Upper lobe of left lung (tissue), 4 donors: ENCODE measurements at regions not wholly inside any gene's neighbourhood (a gene's known extent, or its start where the extent isn't known, plus 50 kb on each side); places are given as distances from the start of the nearest gene placed in this dataset.

Experiments used
- POLR2A ChIP-seq, 4 donors: fragments of 450-650 bp; IDR thresholded peaks; one replicate each; pipeline ENCODE4 v1.5.1; 2016 to 2017; ENCODE audit warnings: antibody characterized with exemption in 4 of 4, mild to moderate bottlenecking in 2 of 4
- TF ChIP-seq, protein P1 (sequence below), 6 experiments: fragments of 450-650 bp in 4 of 6; fragments of 200-600 bp in 2 of 6; sonication (generic) in 2 of 6; IDR thresholded peaks; one replicate each; pipeline ENCODE4 v1.5.1; 2016 to 2019; ENCODE audit warnings: antibody characterized with exemption in 6 of 6

DNA sequence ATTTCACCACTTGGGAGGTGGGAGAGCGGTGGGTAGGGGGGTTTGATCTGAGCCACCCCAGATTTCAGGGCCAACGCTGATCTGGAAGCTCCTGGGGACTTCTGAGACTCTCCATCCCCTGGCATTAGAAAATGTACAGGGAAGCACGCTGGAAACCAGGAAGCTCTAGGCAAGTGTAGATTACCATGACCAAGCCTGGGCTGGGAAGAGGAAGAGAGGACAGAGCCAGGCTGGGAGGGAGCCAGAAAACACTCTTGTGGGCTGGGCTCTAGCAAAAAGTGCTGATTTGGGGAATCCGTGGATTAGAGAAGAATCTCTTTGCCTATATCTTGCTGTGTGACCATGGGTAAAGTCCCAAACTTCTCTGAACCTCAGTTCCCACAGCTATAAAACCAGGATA, 236.7 kb downstream of the BCL11B start:
- TF ChIP-seq, protein P1, sequence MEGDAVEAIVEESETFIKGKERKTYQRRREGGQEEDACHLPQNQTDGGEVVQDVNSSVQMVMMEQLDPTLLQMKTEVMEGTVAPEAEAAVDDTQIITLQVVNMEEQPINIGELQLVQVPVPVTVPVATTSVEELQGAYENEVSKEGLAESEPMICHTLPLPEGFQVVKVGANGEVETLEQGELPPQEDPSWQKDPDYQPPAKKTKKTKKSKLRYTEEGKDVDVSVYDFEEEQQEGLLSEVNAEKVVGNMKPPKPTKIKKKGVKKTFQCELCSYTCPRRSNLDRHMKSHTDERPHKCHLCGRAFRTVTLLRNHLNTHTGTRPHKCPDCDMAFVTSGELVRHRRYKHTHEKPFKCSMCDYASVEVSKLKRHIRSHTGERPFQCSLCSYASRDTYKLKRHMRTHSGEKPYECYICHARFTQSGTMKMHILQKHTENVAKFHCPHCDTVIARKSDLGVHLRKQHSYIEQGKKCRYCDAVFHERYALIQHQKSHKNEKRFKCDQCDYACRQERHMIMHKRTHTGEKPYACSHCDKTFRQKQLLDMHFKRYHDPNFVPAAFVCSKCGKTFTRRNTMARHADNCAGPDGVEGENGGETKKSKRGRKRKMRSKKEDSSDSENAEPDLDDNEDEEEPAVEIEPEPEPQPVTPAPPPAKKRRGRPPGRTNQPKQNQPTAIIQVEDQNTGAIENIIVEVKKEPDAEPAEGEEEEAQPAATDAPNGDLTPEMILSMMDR (IDR thresholded peaks at IDR 0.05): no peak
- no peak for TF ChIP-seq POLR2A (IDR thresholded peaks at IDR 0.05)
